OCI-LY3 (cell line): ENCODE measurements at regions not wholly inside any gene's neighbourhood (a gene's known extent, or its start where the extent isn't known, plus 50 kb on each side); places are given as distances from the start of the nearest gene placed in this dataset.

Experiments used
- CTCF ChIP-seq: fragments of 200-600, 300-600 bp; sonication (generic); IDR thresholded peaks from 2 replicates; pipeline ENCODE4 v1.5.1; 2014; ENCODE audit warnings: antibody characterized with exemption, low read length, low read depth
- EZH2phosphoT487 ChIP-seq: fragments of 200-600 bp; shearing (Covaris generic); IDR thresholded peaks from 2 replicates; pipeline ENCODE4 v1.6.1; 2018; ENCODE audit warnings: antibody characterized with exemption, mixed run types, low read depth

DNA sequence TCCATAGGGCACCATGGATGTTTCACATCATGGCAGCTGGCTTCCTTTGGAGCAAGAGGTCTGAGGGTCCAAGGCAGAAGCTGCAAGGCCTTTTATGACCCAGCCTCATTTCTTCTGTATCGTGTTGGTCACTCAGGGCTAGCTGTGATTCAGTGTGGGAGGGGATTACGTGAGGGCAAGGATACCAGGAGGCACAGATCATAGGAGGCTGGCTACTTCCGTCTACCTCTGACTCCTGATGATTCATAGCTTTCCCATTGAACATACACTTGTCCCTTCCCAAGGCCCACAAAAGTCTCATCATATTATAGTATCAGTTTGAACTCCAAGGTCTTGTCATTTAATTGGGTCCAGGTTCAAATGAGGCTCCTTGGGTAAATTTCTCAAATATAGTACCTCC lies 135.3 kb upstream of the ZBED5 start:
- TF ChIP-seq CTCF: no peak
- no peak for TF ChIP-seq EZH2phosphoT487
